T-helper 1 cell treated with Interleukin-12 subunit alpha and Interleukin-12 subunit beta and Interleukin-4 antibody, amounts not matched to agents 30 ng/mL and 1 ng/mL, for 36 hours (primary cell): ENCODE measurements at regions not wholly inside any gene's neighbourhood (a gene's known extent, or its start where the extent isn't known, plus 50 kb on each side); places are given as distances from the start of the nearest gene placed in this dataset.
"Not testable (repeated sequence)": the region's sequence is repeated elsewhere in the genome, so short reads cannot be mapped to it uniquely, and the experiment has no call there.

Experiments
- intact Hi-C: fragments of 100-400 bp; cut with micrococcal nuclease; formaldehyde crosslinking; loops from one replicate; pipeline ENCODE4 v1.15.1; 2024

DNA sequence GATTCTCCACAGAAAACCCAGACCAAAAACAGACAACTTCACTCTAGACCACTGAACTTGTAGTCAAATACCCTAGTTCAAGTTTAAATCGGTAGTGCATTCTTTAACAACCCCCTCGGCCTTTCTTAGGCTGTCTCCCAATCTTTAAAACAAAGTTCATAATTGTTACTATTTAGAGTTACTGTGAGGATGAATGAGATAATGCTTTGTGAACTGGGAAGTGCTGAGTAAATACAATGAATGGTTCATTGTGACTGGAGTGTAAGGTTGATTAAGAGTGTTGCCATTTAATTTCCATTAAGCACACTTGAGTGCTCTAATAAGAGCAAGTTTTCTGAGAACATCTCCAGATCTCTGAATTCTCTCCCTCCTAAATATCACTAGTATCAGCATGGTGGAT is 228.8 kb upstream of the PIK3R1 start:
- intact Hi-C loops: no loop called here

GRCh38 chr5:67985686-67986387 is 229.7 kb upstream of the PIK3R1 start:
- intact Hi-C loops: no loop called here

- intact Hi-C loops: no loop called here
Observed at GRCh38 chr5:67984546-67984945, 231.0 kb upstream of the PIK3R1 start.

DNA sequence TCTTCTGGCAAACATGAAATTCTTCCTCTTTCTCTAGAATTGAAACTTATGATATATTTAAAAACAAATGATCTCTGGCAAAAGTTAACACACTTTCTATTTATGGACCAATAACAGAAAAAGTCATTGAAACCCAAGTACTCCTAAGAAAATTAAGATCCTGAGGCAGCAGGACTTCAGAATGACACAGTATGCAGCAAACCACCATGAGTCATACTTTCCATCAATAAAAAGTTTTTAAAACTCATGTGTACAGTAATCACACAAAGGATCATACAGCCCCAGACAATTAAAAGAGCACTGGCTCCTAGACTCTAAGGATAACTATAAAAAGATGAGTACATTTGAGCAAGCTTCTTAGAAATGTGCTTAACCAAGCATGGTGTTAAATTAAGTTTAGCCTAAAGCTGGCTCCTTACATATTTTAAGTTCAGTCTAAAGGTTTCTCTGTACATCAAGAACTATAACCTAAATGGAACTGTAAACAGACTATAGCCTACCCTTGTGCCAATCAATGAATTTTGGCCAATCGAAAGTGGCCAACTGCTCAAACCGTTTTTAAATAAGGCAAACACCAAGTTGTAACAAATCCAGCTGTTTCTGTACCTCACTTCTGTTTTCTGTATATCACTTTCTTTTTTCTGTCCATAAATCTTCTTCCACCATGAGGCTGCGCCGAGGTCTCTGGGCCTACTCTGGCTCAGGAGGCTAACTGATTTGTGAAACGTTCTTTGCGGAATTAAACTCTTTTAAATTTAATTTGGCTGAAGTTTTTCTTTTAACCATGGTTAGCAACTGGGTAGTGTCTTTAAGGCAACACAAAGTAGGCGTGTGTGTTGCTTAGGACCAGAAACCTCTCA is 232.1 kb upstream of the PIK3R1 start:
- intact Hi-C loops: no loop called here

DNA sequence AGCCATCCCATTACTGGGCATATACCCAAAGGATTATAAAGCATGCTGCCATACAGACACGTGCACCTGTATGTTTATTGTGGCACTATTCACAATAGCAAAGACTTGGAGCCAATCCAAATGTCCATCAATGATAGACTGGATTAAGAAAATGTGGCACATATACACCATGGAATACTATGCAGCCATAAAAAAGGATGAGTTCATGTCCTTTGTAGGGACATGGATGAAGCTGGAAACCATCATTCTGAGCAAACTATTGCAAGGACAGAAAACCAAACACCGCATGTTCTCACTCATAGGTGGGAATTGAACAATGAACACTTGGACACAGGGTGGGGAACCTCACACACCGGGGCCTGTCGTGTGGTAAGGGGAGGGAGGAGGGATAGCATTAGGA is 233.4 kb upstream of the PIK3R1 start:
- intact Hi-C loops: not testable (repeated sequence)

- intact Hi-C loops: no loop called here
Observed at GRCh38 chr5:67978171-67978570, 237.4 kb upstream of the PIK3R1 start.

DNA sequence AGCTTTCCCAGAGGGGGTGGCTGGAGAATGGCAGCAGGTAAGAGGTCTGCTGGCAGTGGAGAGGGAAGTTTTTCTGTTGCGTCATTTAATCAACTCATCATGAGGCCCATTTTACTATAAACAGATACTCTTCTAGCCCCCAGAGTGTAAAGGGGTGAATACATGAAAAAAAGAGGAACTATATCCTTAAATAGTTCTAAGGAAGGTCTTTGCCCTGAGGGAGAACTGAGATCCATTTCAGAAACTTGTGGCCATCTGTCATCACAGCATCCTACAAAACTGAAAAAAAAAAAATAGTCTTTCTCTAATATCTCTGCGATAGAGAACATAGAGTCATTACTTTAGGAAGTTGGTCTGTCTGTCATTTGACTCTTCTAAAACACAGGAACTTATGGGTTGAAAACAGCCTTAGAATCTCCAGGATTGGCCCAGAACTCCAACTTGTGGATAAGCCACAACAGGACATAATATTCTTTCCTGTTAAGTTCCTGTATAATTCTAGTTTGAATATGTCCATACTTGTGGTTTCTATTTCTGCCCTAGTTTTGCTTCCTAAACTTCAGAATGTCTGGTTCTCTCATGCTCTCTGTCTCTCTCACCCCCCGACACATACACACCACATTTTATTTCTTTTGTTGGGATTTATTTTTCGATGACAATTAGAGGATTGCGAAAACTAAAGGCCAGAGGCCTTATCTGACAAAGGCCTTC is 238.5 kb upstream of the PIK3R1 start:
- intact Hi-C loops: no loop called here

DNA sequence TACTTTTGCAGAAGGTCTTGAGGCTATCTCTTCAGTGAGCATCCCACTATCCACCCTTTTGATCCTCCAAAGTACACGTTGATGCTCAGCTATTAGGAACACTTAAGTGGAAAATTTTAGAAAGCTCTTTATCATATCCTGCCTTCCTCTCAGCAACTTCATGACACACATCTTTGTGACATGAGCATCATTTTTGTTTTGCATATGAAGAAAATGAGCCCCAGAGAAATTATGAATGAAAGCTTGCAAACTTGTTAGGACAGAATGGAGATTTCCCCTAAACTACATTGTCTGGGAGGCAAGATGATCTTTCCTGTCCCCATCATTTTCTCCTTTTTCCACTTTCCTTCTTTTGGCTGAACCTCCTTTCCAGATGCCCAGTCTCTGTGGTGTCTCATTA is 239.4 kb upstream of the PIK3R1 start:
- intact Hi-C loops: no loop called here

- intact Hi-C loops: no loop called here
Observed at GRCh38 chr5:67974471-67974870, 241.1 kb upstream of the PIK3R1 start.

DNA sequence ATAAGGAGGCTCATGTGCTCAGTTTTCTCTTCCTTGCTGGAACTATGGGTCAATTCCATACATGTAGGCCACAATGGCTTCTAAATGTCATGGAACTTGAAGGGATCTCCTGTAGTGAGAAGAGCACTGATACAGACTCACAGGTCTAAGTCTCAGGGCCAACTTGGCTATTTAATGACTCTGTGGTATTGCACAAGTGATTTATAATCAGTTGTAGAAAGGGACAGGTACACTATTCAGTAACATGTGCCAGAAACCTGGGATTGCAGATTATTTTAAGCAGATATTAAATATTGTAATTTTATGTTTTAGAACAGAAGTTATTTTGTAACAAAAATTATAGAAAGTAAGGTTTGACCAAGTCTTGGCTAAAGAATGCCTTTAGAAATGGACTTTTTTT is 241.5 kb upstream of the PIK3R1 start:
- intact Hi-C loops: no loop called here

DNA sequence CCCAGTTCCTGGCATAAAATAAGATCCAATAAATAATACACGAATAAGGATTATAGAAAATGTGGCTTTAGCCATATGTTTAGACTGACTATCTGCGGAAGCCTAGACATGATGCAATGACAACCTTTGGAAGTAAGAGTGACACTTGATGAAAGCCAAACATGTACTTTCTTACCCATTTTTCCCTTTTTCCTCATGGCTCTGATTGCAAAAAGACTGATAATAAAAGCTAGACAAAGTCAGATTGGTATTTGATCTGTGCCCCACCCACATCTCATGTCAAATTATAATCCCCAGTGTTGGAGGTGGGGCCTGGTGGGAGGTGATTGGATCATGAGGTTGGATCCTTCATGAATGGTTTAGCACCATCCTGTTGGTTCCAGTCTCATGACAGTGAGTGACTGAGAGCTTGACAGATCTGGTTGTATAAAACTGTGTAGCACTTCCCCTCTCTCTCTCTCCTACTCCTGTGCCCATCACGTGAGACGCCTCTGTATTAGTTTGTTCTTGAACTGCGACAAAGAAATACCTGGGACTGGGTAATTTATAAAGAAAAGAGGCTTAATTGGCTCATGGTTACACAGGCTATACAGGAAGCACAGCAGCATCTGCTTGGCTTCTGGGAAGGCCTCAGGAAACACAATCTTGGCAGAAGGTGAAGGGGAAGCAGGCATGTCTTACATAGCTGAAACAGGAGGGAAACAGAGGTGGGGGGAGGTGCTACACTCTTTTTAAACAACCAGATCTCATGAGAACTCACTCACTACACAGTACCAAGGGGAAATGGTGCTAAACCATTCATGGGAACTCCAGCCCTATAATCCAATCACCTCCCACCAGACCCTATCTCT is 243.4 kb upstream of the PIK3R1 start:
- intact Hi-C loops: no loop called here

GRCh38 chr5:67971223-67971830 is 244.2 kb upstream of the PIK3R1 start:
- intact Hi-C loops: no loop called here

- intact Hi-C loops: no loop called here
Observed at GRCh38 chr5:67969631-67970030, 245.9 kb upstream of the PIK3R1 start.

DNA sequence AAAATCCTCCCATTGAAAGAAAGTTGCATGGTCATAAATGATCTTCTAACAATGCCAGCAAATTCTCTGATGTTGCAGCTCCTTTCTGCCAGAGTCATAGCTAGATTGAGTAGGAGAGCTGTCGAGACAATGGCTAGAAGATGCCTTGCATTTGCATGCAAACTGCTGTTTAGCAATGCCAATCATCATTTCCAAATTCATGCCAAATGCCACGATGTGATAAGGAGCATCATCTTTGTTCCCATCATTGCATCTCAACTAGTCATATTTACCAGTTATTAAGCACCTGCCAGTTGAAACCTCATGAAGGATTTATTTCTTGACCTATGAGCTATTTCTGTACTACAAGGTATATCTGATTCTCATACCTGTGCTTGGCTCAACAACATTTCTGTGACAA is 246.4 kb upstream of the PIK3R1 start:
- intact Hi-C loops: no loop called here

- intact Hi-C loops: no loop called here
Observed at GRCh38 chr5:67966712-67967111, 248.8 kb upstream of the PIK3R1 start.

DNA sequence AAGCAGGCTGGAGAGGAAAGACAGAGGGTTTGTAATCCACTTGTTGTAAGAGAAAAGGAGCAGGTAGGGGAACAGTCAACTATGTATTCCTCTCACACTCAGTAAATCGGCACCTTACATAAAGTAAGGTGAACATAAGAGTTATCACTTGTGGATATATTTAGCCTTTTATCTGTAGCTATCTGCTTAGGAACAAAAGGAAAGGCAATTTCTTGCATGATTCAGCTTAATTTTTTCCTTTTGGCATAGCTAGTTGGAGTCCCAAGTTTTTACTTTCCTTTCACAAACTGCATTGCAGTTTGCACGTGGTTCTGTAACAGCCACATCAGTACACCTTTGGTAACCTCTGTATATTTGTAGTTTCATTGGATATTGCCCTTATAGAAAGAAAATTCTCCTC is 250.9 kb upstream of the PIK3R1 start:
- intact Hi-C loops: no loop called here

GRCh38 chr5:67963789-67964519 is 251.6 kb upstream of the PIK3R1 start:
- intact Hi-C loops: no loop called here

DNA sequence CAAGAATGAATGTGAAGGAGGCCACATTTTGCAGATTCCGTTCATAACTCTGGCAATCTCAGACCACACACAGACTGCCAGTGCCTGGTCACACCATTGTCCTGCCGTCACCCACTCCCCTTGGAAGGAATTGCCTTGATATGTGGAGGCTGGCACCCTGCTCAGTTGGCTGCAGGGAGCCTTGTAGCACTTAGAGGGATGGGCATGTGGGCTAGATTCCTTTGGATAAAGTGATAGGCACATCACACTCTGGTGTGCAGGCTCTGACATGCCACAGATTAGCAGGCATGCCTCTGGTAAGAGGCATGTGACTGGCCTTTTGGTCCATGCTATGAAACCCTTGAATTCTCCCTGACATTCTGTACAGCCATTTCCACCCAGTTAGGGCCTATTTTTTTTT is 254.6 kb upstream of the PIK3R1 start:
- intact Hi-C loops: no loop called here

GRCh38 chr5:67957374-67957773 is 258.2 kb upstream of the PIK3R1 start:
- intact Hi-C loops: no loop called here

DNA sequence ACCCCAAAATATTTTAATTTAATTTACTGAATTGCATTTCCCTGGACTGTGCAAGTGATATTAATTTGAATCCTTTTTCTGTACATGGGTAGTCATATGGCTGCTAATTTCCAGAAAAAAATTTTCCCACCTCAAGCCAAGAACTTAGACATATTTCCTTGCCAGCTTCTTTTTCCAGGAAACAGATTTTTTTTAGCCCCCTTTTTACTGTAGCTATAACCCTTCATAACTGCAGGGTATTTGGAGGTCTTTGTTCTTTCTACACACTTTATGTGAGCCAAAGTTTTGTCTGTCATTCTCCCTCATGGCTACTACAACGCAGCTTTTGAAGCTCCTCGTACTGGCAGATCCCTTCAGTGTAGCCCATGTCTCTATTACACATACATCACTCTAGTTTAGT is 261.2 kb upstream of the PIK3R1 start:
- intact Hi-C loops: no loop called here
